IMR-90 (cell line): ENCODE measurements at regions not wholly inside any gene's neighbourhood (a gene's known extent, or its start where the extent isn't known, plus 50 kb on each side); places are given as distances from the start of the nearest gene placed in this dataset.

Source experiments
- ATAC-seq: fragments of 200-7000 bp; cut with Tn5 transposase; 2 replicates; pipeline ENCODE4 v1.9.1; 2020; ENCODE audit warnings: low read depth, mild to moderate bottlenecking, moderate library complexity
- BruUV-seq: library from RNA; stranded (reverse); fragments of 400-500 nt; replicated peaks from 2 replicates; lab custom pipeline; 2021; lab: Mats Ljungman, UMichigan
- CTCF ChIA-PET: fragments of 300-600 bp; formaldehyde crosslinking; extraction: SDS; loops from one replicate; lab custom pipeline; 2021; ENCODE audit warnings: antibody characterized with exemption; lab: Yijun Ruan, JAX
- POLR2A ChIA-PET: fragments of 300-600 bp; sonication (Branson Sonifier 250); formaldehyde crosslinking; loops from one replicate; lab custom pipeline; 2022; ENCODE audit warnings: antibody characterized with exemption; ENCODE audit not compliant: unreplicated experiment; lab: Charles Lee
- DNase-seq: peaks from one replicate; pipeline ENCODE4 v3.0.0; 2013
- H2AFZ ChIP-seq: replicated peaks from 2 replicates; pipeline ENCODE3; 2013; ENCODE audit warnings: low read length, mild to moderate bottlenecking; ENCODE audit not compliant: poor library complexity
- H2AK5ac ChIP-seq: 2 replicates; pipeline ENCODE4 v1.6.1; 2013; ENCODE audit warnings: low read depth, low read length, inconsistent platforms
- H2AK9ac ChIP-seq: replicated peaks from 2 replicates; pipeline ENCODE3; 2013; ENCODE audit warnings: mild to moderate bottlenecking, low read depth, low read length, moderate library complexity; ENCODE audit not compliant: poor library complexity
- H2BK120ac ChIP-seq: 2 replicates; pipeline ENCODE4 v1.6.1; 2013; ENCODE audit warnings: low read depth, low read length, inconsistent platforms
- H2BK15ac ChIP-seq: 3 replicates; pipeline ENCODE4 v1.6.1; 2013; ENCODE audit warnings: low read depth, low read length, inconsistent platforms
- H2BK20ac ChIP-seq: 2 replicates; pipeline ENCODE4 v1.6.1; 2013; ENCODE audit warnings: low read depth, mild to moderate bottlenecking, inconsistent platforms, low read length, moderate library complexity
- H2BK5ac ChIP-seq: 2 replicates; pipeline ENCODE4 v1.6.1; 2013; ENCODE audit warnings: mild to moderate bottlenecking, low read depth, low read length, inconsistent platforms; ENCODE audit not compliant: poor library complexity, severe bottlenecking
- H3K14ac ChIP-seq: replicated peaks from 2 replicates; pipeline ENCODE4 v1.6.1; 2013; ENCODE audit warnings: low read depth, low read length, inconsistent platforms
- H3K18ac ChIP-seq: 2 replicates; pipeline ENCODE4 v1.6.1; 2013; ENCODE audit warnings: low read depth, low read length, control low read depth
- H3K23ac ChIP-seq: 2 replicates; pipeline ENCODE4 v1.6.1; 2013; ENCODE audit warnings: low read depth, low read length, inconsistent platforms
- H3K27ac ChIP-seq: 2 replicates; pipeline ENCODE4 v1.5.1; 2013; ENCODE audit warnings: mild to moderate bottlenecking, control low read depth, low read length; ENCODE audit not compliant: insufficient read depth
- H3K27me3 ChIP-seq: 2 replicates; pipeline ENCODE4 v1.6.1; 2013; ENCODE audit warnings: low read length; ENCODE audit not compliant: control insufficient read depth, insufficient read depth
- H3K36me3 ChIP-seq: 2 replicates; pipeline ENCODE4 v1.6.1; 2013; ENCODE audit warnings: low read length, mixed read lengths; ENCODE audit not compliant: control insufficient read depth, insufficient read depth
- H3K4ac ChIP-seq: 2 replicates; pipeline ENCODE4 v1.6.1; 2013; ENCODE audit warnings: low read depth, low read length, inconsistent platforms
- H3K4me1 ChIP-seq: 2 replicates; pipeline ENCODE4 v1.6.1; 2013; ENCODE audit warnings: low read length, mixed read lengths; ENCODE audit not compliant: control insufficient read depth, insufficient read depth
- H3K4me2 ChIP-seq: 2 replicates; pipeline ENCODE4 v1.6.1; 2013; ENCODE audit warnings: low read depth, mild to moderate bottlenecking, control low read depth, low read length, moderate library complexity
- H3K4me3 ChIP-seq: 2 replicates; pipeline ENCODE4 v1.5.1; 2013; ENCODE audit warnings: low read depth, mild to moderate bottlenecking, control low read depth, low read length, moderate library complexity; ENCODE audit not compliant: insufficient read depth
- H3K56ac ChIP-seq: 2 replicates; pipeline ENCODE4 v1.6.1; 2013; ENCODE audit warnings: low read length, inconsistent platforms; ENCODE audit not compliant: insufficient read depth; ENCODE audit errors: extremely low read depth
- H3K79me1 ChIP-seq, 2 experiments: 2 replicates each; pipeline ENCODE4 v1.6.1; 2013; ENCODE audit warnings: low read length in 2 of 2, inconsistent platforms in 1 of 2, low read depth in 1 of 2
- H3K9ac ChIP-seq: 2 replicates; pipeline ENCODE4 v1.6.1; 2013; ENCODE audit warnings: low read depth, low read length, control low read depth
- H3K9me1 ChIP-seq: 2 replicates; pipeline ENCODE4 v1.6.1; 2013; ENCODE audit warnings: low read length, inconsistent platforms; ENCODE audit not compliant: insufficient read depth
- H3K9me3 ChIP-seq: 2 replicates; pipeline ENCODE4 v1.6.1; 2013; ENCODE audit warnings: low read length; ENCODE audit not compliant: control insufficient read depth, insufficient read depth
- H4K20me1 ChIP-seq: 2 replicates; pipeline ENCODE4 v1.6.1; 2013; ENCODE audit warnings: low read length, inconsistent platforms; ENCODE audit not compliant: insufficient read depth
- H4K5ac ChIP-seq: 2 replicates; pipeline ENCODE4 v1.6.1; 2013; ENCODE audit warnings: mild to moderate bottlenecking, low read depth, low read length, control low read depth
- H4K8ac ChIP-seq, 2 experiments: 2 replicates each; pipeline ENCODE4 v1.6.1; 2013; ENCODE audit warnings: low read depth in 2 of 2, low read length in 2 of 2, control low read depth in 1 of 2, inconsistent platforms in 1 of 2
- H4K91ac ChIP-seq: 2 replicates; pipeline ENCODE4 v1.6.1; 2013; ENCODE audit warnings: low read depth, low read length, inconsistent platforms; ENCODE audit not compliant: insufficient read depth
- CHD1 ChIP-seq: IDR thresholded peaks from 2 replicates; pipeline ENCODE4 v1.6.1; 2012; ENCODE audit warnings: low read depth, low read length, improper control_type of control experiment
- MAFK ChIP-seq: IDR thresholded peaks from 2 replicates; pipeline ENCODE4 v1.6.1; 2012; ENCODE audit warnings: low read depth, low read length, improper control_type of control experiment
- RAD21 ChIP-seq: IDR thresholded peaks from 2 replicates; pipeline ENCODE4 v1.6.1; 2012; ENCODE audit warnings: low read length, improper control_type of control experiment
- RCOR1 ChIP-seq: IDR thresholded peaks from 2 replicates; pipeline ENCODE4 v1.6.1; 2012; ENCODE audit warnings: mild to moderate bottlenecking, low read length, improper control_type of control experiment; ENCODE audit not compliant: insufficient replicate concordance
- SMC3 ChIP-seq: fragments of 150-350 bp; IDR thresholded peaks from 2 replicates; pipeline ENCODE4 v1.6.1; 2016; ENCODE audit warnings: low read depth, mild to moderate bottlenecking, antibody characterized with exemption, low read length, moderate library complexity
- USF2 ChIP-seq: fragments of 150-350 bp; IDR thresholded peaks from 2 replicates; pipeline ENCODE4 v1.6.1; 2017; ENCODE audit warnings: mild to moderate bottlenecking, antibody characterized with exemption, low read length, low read depth
- WGBS, 2 experiments: methylation state at CpG; one replicate each; pipeline versions ENCODE4 v1.1.5 to v1.1.7; 2013; ENCODE audit warnings: missing lambda C conversion rate in 2 of 2; ENCODE audit not compliant: insufficient read length in 1 of 2; ENCODE audit errors: extremely low coverage in 2 of 2; 5-methylcytosine and 5-hydroxymethylcytosine counted together
- dilution Hi-C: fragments of 300-500 bp; cut with HindIII; formaldehyde crosslinking; loops from one replicate; pipeline ENCODE4 v1.14.3; 2018; ENCODE audit warnings: low sequenced_read_pairs; ENCODE audit not compliant: unreplicated experiment
- in situ Hi-C: fragments of 300-500 bp; cut with MboI; formaldehyde crosslinking; loops from 3 replicates; pipeline ENCODE4 v1.14.3; 2019; ENCODE audit warnings: low sequenced_read_pairs, inconsistent platforms, mixed read lengths
- intact Hi-C: fragments of 100-400 bp; cut with micrococcal nuclease; formaldehyde crosslinking; loops from 2 replicates; pipeline ENCODE4 v1.10.0; 2022

- H3K27me3 ChIP-seq = peaks cover 1% of the 10 kb centered on the region; the same call in 1 of the 2 replicates
- H3K4ac ChIP-seq = no peak overlapping the region
- dilution Hi-C loops (no loop called here), intact Hi-C loops (no loop called here), in situ Hi-C loops (no loop called here)
- no peak for TF ChIP-seq MAFK
- TF ChIP-seq SMC3 = no peak
- no peak for TF ChIP-seq USF2
- TF ChIP-seq CHD1 = no peak
- no peak for TF ChIP-seq RAD21
- TF ChIP-seq RCOR1 = no peak
- no peak overlapping the region for H2BK20ac ChIP-seq
- H4K91ac ChIP-seq = no peak overlapping the region
- no peak for ATAC-seq
- BruUV-seq = no TSS peak
- no peak overlapping the region for H3K14ac ChIP-seq
- no peak overlapping the region for H3K18ac ChIP-seq
- no peak overlapping the region for H2AFZ ChIP-seq
- H3K4me3 ChIP-seq = no peak overlapping the region
- no peaks in the 10 kb centered on the region for H4K20me1 ChIP-seq
- no peak overlapping the region for H4K5ac ChIP-seq
- no peaks in the 10 kb centered on the region for H3K4me1 ChIP-seq
- H3K56ac ChIP-seq = no peak overlapping the region
- no peak overlapping the region for H2BK5ac ChIP-seq
- H2AK9ac ChIP-seq = no peak overlapping the region
- H3K79me1 ChIP-seq = no peaks in the 10 kb centered on the region
- POLR2A ChIA-PET = no interaction called here
- H3K23ac ChIP-seq = no peak overlapping the region
- H2BK15ac ChIP-seq = no peak overlapping the region
- no peak overlapping the region for H3K9ac ChIP-seq
- H3K27ac ChIP-seq = no peak overlapping the region
- no peaks in the 10 kb centered on the region for H3K9me1 ChIP-seq
- WGBS, 2 experiments = no CpG with 5 or more reads among the region's 8 CpGs
- no peak overlapping the region for H4K8ac ChIP-seq
- no peaks in the 10 kb centered on the region for H3K36me3 ChIP-seq
- no peak overlapping the region for H2BK120ac ChIP-seq
- no peak overlapping the region for H2AK5ac ChIP-seq
- no peak for DNase-seq
- H3K9me3 ChIP-seq = peaks cover 2% of the 10 kb centered on the region; the same call in 1 of the 2 replicates
- no peak overlapping the region for H3K4me2 ChIP-seq
- CTCF ChIA-PET = no interaction called here
These were observed 76.3 kb upstream of the MGMT start for GRCh38 chr10:129390726-129391125.
